Panc1 (cell line): ENCODE measurements at regions not wholly inside any gene's neighbourhood (a gene's known extent, or its start where the extent isn't known, plus 50 kb on each side); places are given as distances from the start of the nearest gene placed in this dataset.

Source experiments
- ATAC-seq: fragments of 200-7000 bp; cut with Tn5 transposase; 2 replicates; pipeline ENCODE4 v1.9.1; 2020; ENCODE audit warnings: mild to moderate bottlenecking, moderate library complexity
- BruUV-seq: library from RNA; stranded (reverse); fragments of 400-500 nt; replicated peaks from 2 replicates; lab custom pipeline; 2021; lab: Mats Ljungman, UMichigan
- CTCF ChIA-PET: fragments of 300-600 bp; sonication (Branson Sonifier 250); formaldehyde crosslinking; loops from one replicate; lab custom pipeline; 2022; ENCODE audit warnings: antibody characterized with exemption; lab: Charles Lee
- POLR2A ChIA-PET: fragments of 300-600 bp; sonication (Branson Sonifier 250); formaldehyde crosslinking; loops from one replicate; lab custom pipeline; 2022; ENCODE audit warnings: antibody characterized with exemption; lab: Charles Lee
- DNase-seq: peaks from one replicate; pipeline ENCODE4 v3.0.0-alpha.2; 2010; ENCODE audit warnings: low read depth, low spot score
- H3K27ac ChIP-seq: 2 replicates; pipeline ENCODE4 v1.5.1; 2011; ENCODE audit warnings: mild to moderate bottlenecking, low read length, inconsistent platforms
- H3K27me3 ChIP-seq: fragments of 200-500 bp; sonication (Bioruptor generic); 2 replicates; pipeline ENCODE4 v1.6.0; 2014; ENCODE audit warnings: low read length, inconsistent platforms; ENCODE audit not compliant: control insufficient read depth, insufficient read depth
- H3K36me3 ChIP-seq: fragments of 200-500 bp; sonication (Bioruptor generic); 2 replicates; pipeline ENCODE4 v1.5.1; 2014; ENCODE audit warnings: inconsistent platforms, mild to moderate bottlenecking, low read length, moderate library complexity; ENCODE audit not compliant: control insufficient read depth, insufficient read depth
- H3K4me1 ChIP-seq: 2 replicates; pipeline ENCODE4 v1.5.1; 2011; ENCODE audit warnings: inconsistent platforms, mild to moderate bottlenecking, low read length, moderate library complexity; ENCODE audit not compliant: control insufficient read depth, insufficient read depth
- H3K4me3 ChIP-seq, 2 experiments: 2 replicates each; pipeline ENCODE4 v1.5.1; 2011 to 2012; ENCODE audit warnings: low read depth in 2 of 2, low read length in 2 of 2, mild to moderate bottlenecking in 2 of 2, inconsistent platforms in 1 of 2, moderate library complexity in 1 of 2
- H3K9me3 ChIP-seq: fragments of 200-500 bp; sonication (Bioruptor generic); 2 replicates; pipeline ENCODE4 v1.5.1; 2014; ENCODE audit warnings: low read depth, mild to moderate bottlenecking, inconsistent platforms, low read length, moderate library complexity; ENCODE audit not compliant: control insufficient read depth, insufficient read depth
- POLR2AphosphoS5 ChIP-seq: IDR thresholded peaks from 2 replicates; pipeline ENCODE4 v1.6.1; 2012; ENCODE audit warnings: mild to moderate bottlenecking, low read depth, low read length, moderate library complexity
- SIN3A ChIP-seq: IDR thresholded peaks from 2 replicates; pipeline ENCODE4 v1.6.1; 2012; ENCODE audit warnings: low read depth, mild to moderate bottlenecking, low read length, moderate library complexity, borderline replicate concordance; ENCODE audit not compliant: insufficient read depth
- TCF7L2 ChIP-seq: IDR thresholded peaks from 2 replicates; pipeline ENCODE4 v1.6.1; 2011; ENCODE audit warnings: mild to moderate bottlenecking, low read depth, low read length, inconsistent platforms
- in situ Hi-C: cut with HindIII; loops from 2 replicates; pipeline ENCODE4 v1.10.0; 2016; ENCODE audit warnings: low sequenced_read_pairs, low pct_unique_long_range_greater_than_20kb
- intact Hi-C: fragments of 100-400 bp; cut with micrococcal nuclease; formaldehyde crosslinking; loops from one replicate; pipeline ENCODE4 v1.10.0; 2022; ENCODE audit not compliant: unreplicated experiment
- TF ChIP-seq, protein P1 (sequence below), 2 experiments: IDR thresholded peaks; 2 replicates each; pipeline ENCODE4 v1.6.1; 2011 to 2012; ENCODE audit warnings: low read depth in 2 of 2, control low read depth in 1 of 2, low read length in 1 of 2, mild to moderate bottlenecking in 1 of 2, moderate library complexity in 1 of 2; ENCODE audit not compliant: insufficient read depth in 1 of 2
- TF ChIP-seq, protein P2 (sequence below): fragments of 450-650 bp; IDR thresholded peaks from 2 replicates; pipeline ENCODE4 v1.5.1; 2017; ENCODE audit warnings: mild to moderate bottlenecking

DNA sequence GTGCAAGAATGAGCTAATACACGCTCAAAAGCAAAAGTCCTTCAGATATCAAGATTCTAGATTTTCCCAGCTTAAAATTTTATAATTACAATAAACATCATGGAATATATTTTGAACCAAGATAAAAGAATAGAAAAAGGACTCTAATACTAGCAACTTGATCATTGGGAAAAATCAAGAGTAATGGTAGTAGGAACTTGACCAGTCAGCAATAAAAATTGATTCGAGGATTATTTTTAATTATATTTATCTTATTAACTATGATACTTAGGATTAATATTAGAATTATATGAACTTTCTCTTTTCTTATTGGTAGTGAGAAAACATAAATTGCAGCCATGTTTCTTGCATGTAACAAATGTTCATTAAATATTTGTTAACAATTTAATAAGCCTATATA, 152.0 kb downstream of the GNAI1 start:
- ATAC-seq, result no peak
- DNase-seq, result no peak
- no peak overlapping the region for H3K4me3 ChIP-seq
- TF ChIP-seq, protein P1, sequence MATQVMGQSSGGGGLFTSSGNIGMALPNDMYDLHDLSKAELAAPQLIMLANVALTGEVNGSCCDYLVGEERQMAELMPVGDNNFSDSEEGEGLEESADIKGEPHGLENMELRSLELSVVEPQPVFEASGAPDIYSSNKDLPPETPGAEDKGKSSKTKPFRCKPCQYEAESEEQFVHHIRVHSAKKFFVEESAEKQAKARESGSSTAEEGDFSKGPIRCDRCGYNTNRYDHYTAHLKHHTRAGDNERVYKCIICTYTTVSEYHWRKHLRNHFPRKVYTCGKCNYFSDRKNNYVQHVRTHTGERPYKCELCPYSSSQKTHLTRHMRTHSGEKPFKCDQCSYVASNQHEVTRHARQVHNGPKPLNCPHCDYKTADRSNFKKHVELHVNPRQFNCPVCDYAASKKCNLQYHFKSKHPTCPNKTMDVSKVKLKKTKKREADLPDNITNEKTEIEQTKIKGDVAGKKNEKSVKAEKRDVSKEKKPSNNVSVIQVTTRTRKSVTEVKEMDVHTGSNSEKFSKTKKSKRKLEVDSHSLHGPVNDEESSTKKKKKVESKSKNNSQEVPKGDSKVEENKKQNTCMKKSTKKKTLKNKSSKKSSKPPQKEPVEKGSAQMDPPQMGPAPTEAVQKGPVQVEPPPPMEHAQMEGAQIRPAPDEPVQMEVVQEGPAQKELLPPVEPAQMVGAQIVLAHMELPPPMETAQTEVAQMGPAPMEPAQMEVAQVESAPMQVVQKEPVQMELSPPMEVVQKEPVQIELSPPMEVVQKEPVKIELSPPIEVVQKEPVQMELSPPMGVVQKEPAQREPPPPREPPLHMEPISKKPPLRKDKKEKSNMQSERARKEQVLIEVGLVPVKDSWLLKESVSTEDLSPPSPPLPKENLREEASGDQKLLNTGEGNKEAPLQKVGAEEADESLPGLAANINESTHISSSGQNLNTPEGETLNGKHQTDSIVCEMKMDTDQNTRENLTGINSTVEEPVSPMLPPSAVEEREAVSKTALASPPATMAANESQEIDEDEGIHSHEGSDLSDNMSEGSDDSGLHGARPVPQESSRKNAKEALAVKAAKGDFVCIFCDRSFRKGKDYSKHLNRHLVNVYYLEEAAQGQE (IDR thresholded peaks at IDR 0.05; ENCODE audit: insufficient read depth in 1 of 2, low read depth in 2 of 2, low read length in 1 of 2), result no peak
- TF ChIP-seq POLR2AphosphoS5 (no peak), TCF7L2 (no peak), SIN3A (no peak)
- TF ChIP-seq, protein P2, sequence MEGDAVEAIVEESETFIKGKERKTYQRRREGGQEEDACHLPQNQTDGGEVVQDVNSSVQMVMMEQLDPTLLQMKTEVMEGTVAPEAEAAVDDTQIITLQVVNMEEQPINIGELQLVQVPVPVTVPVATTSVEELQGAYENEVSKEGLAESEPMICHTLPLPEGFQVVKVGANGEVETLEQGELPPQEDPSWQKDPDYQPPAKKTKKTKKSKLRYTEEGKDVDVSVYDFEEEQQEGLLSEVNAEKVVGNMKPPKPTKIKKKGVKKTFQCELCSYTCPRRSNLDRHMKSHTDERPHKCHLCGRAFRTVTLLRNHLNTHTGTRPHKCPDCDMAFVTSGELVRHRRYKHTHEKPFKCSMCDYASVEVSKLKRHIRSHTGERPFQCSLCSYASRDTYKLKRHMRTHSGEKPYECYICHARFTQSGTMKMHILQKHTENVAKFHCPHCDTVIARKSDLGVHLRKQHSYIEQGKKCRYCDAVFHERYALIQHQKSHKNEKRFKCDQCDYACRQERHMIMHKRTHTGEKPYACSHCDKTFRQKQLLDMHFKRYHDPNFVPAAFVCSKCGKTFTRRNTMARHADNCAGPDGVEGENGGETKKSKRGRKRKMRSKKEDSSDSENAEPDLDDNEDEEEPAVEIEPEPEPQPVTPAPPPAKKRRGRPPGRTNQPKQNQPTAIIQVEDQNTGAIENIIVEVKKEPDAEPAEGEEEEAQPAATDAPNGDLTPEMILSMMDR, result no peak
- in situ Hi-C loops, result no loop called here
- ChIA-PET CTCF (no interaction called here), POLR2A (no interaction called here)
- H3K27me3 ChIP-seq, result no peaks in the 10 kb centered on the region; the same call in 1 of the 2 replicates
- H3K9me3 ChIP-seq, result no peaks in the 10 kb centered on the region
- intact Hi-C loops, result no loop called here
- no peaks in the 10 kb centered on the region for H3K36me3 ChIP-seq
- no peak overlapping the region for H3K27ac ChIP-seq
- no peaks in the 10 kb centered on the region for H3K4me1 ChIP-seq
- BruUV-seq, result no TSS peak

DNA sequence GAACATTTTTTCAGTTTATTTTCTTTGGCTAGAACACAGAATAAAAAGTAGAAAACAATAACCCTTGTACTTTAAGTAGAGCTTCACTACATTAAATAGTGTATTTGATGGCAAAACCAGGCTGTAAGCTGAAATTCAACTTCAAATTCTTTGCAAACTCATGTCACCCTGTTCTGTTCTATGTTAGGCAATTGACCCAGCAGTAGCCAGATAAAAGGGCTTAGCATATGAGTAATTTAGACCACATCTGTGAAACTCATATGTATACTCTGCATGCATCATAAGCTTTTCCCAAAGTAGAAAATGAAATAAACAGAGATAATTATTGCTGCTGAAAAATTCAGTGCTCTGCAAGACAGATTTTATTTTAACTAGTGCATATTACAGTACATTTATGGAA, 150.2 kb downstream of the GNAI1 start:
- H3K4me1 ChIP-seq, result no peaks in the 10 kb centered on the region
- ATAC-seq (no peak), DNase-seq (no peak)
- in situ Hi-C loops (no loop called here), intact Hi-C loops (no loop called here)
- H3K27ac ChIP-seq, result no peak overlapping the region
- no peaks in the 10 kb centered on the region; the same call in 1 of the 2 replicates for H3K27me3 ChIP-seq
- no peak overlapping the region for H3K4me3 ChIP-seq
- ChIA-PET POLR2A (interaction anchor here (0.6 kb wide), 1 partner anchor 13 kb away, joined by 6 read pairs; no protein-coding TSS in a partner anchor), CTCF (interaction anchor here (0.6 kb wide), 1 partner anchor 127 kb away, joined by 3 read pairs; no protein-coding TSS in a partner anchor)
- BruUV-seq, result no TSS peak
- H3K36me3 ChIP-seq, result no peaks in the 10 kb centered on the region
- TF ChIP-seq, protein P2, result no peak
- TF ChIP-seq, protein P1 (IDR thresholded peaks at IDR 0.05; ENCODE audit: insufficient read depth in 1 of 2, low read depth in 2 of 2, low read length in 1 of 2), result no peak
- no peak for TF ChIP-seq POLR2AphosphoS5
- no peaks in the 10 kb centered on the region for H3K9me3 ChIP-seq
